K562 (cell line): ENCODE measurements at regions not wholly inside any gene's neighbourhood (a gene's known extent, or its start where the extent isn't known, plus 50 kb on each side); places are given as distances from the start of the nearest gene placed in this dataset.

Experiments
- ATAC-seq: fragments of 200-7000 bp; cut with Tn5 transposase; 3 replicates; pipeline ENCODE4 v1.9.1; 2020; ENCODE audit warnings: moderate library complexity
- BruUV-seq: library from RNA; stranded (reverse); fragments of 400-500 nt; replicated peaks from 2 replicates; lab custom pipeline; 2021; lab: Mats Ljungman, UMichigan
- CTCF ChIA-PET: fragments of 300-600 bp; formaldehyde crosslinking; extraction: SDS; loops from one replicate; lab custom pipeline; 2021; ENCODE audit warnings: low intra/inter-chr PET ratio; lab: Yijun Ruan, JAX
- POLR2A ChIA-PET: fragments of 300-600, 350-650 bp; sonication (Branson Sonifier 250); formaldehyde crosslinking; extraction: SDS; loops from one replicate; lab custom pipeline; 2021; ENCODE audit warnings: antibody characterized with exemption, inconsistent platforms; lab: Yijun Ruan, JAX
- DNase-seq, 4 experiments: peaks; one replicate each; pipeline versions ENCODE4 v3.0.0 to v3.0.0-alpha.2; 2011 to 2018; ENCODE audit warnings: low spot score in 3 of 4, mixed read lengths in 3 of 4; ENCODE audit errors: extremely low read depth in 1 of 4
- FAIRE-seq: peaks from 2 replicates; lab custom pipeline; 2011; peaks lifted over from hg19 to GRCh38; lab: Jason Lieb, UNC
- H2AFZ ChIP-seq: 2 replicates; pipeline ENCODE4 v1.6.0; 2011; ENCODE audit warnings: low read depth, low read length, control low read depth, inconsistent platforms
- H3K27ac ChIP-seq: fragments of 200-600 bp; 3 replicates; pipeline ENCODE4 v1.8.0; 2011; ENCODE audit warnings: low read depth, mild to moderate bottlenecking, control low read depth, inconsistent platforms, low read length, moderate library complexity, mixed read lengths; ENCODE audit errors: extremely low read depth
- H3K27me3 ChIP-seq, 2 experiments: fragments of 300-600 bp in 1 of 2; 2 replicates in 1 of 2; 3 replicates in 1 of 2; pipeline versions ENCODE4 v1.6.0 to v1.8.0; 2011; ENCODE audit warnings: inconsistent platforms in 2 of 2, low read length in 2 of 2, mild to moderate bottlenecking in 1 of 2, mixed read lengths in 1 of 2, moderate library complexity in 1 of 2; ENCODE audit not compliant: control insufficient read depth in 2 of 2, insufficient read depth in 2 of 2
- H3K36me3 ChIP-seq: fragments of 300-600 bp; 3 replicates; pipeline ENCODE4 v1.8.0; 2011; ENCODE audit warnings: mild to moderate bottlenecking, low read length, inconsistent platforms; ENCODE audit not compliant: control insufficient read depth, insufficient read depth
- H3K4me1 ChIP-seq, 2 experiments: fragments of 200-600 bp in 1 of 2; replicated peaks in 1 of 2; 2 replicates in 1 of 2; 3 replicates in 1 of 2; pipeline versions ENCODE4 v1.5.1 to v1.8.0; 2011; ENCODE audit warnings: inconsistent platforms in 2 of 2, low read length in 2 of 2, mild to moderate bottlenecking in 1 of 2, mixed read lengths in 1 of 2, moderate library complexity in 1 of 2; ENCODE audit not compliant: control insufficient read depth in 2 of 2, insufficient read depth in 2 of 2
- H3K4me2 ChIP-seq: 2 replicates; pipeline ENCODE4 v1.6.1; 2011; ENCODE audit warnings: low read length, control low read depth, inconsistent platforms, mixed read lengths; ENCODE audit not compliant: insufficient read depth
- H3K4me3 ChIP-seq: fragments of 200-600 bp; sonication (generic), shearing (Covaris generic); 2 replicates; pipeline ENCODE4 v1.5.1; 2016; ENCODE audit warnings: control low read depth, inconsistent platforms
- H3K79me2 ChIP-seq: fragments of 200-600 bp; 3 replicates; pipeline ENCODE4 v1.8.0; 2011; ENCODE audit warnings: low read length, inconsistent platforms; ENCODE audit not compliant: control insufficient read depth, insufficient read depth
- H3K9ac ChIP-seq, 2 experiments: 2 replicates each; pipeline versions ENCODE4 v1.6.0 to v1.6.1; 2011; ENCODE audit warnings: low read depth in 2 of 2, low read length in 2 of 2, control low read depth in 1 of 2, inconsistent platforms in 1 of 2, mild to moderate bottlenecking in 1 of 2, mixed read lengths in 1 of 2; ENCODE audit not compliant: insufficient read depth in 1 of 2
- H3K9me1 ChIP-seq: one replicate; pipeline ENCODE4 v1.6.0; 2011; ENCODE audit warnings: inconsistent platforms, mild to moderate bottlenecking, low read length, moderate library complexity; ENCODE audit not compliant: control insufficient read depth, insufficient read depth
- H3K9me3 ChIP-seq: replicated peaks from 2 replicates; pipeline ENCODE4 v1.5.1; 2011; ENCODE audit warnings: low read depth, low read length, inconsistent platforms; ENCODE audit not compliant: control insufficient read depth, insufficient read depth
- H4K20me1 ChIP-seq: replicated peaks from 2 replicates; pipeline ENCODE4 v1.6.1; 2011; ENCODE audit warnings: low read length, inconsistent platforms, mixed read lengths; ENCODE audit not compliant: control insufficient read depth, insufficient read depth
- BMI1 ChIP-seq: fragments of 150-350 bp; IDR thresholded peaks from 2 replicates; pipeline ENCODE4 v1.6.1; 2014; ENCODE audit warnings: low read length
- FOXJ3 ChIP-seq: sonication (generic); formaldehyde crosslinking; IDR thresholded peaks from 2 replicates; pipeline ENCODE4 v1.4.0; 2020; ENCODE audit warnings: mild to moderate bottlenecking, missing genetic modification reagents
- MCM7 ChIP-seq, 2 experiments: fragments of 450-650 bp; IDR thresholded peaks; 2 replicates each; pipeline ENCODE4 v1.6.1; 2016 to 2018
- MYNN ChIP-seq, 2 experiments: sonication (generic); formaldehyde crosslinking in 1 of 2; IDR thresholded peaks; 2 replicates each; pipeline versions ENCODE4 v1.5.0 to v1.6.1; 2016 to 2020; ENCODE audit warnings: antibody characterized with exemption in 1 of 2, missing genetic modification reagents in 1 of 2
- PURB ChIP-seq: sonication (generic); formaldehyde crosslinking; IDR thresholded peaks from 2 replicates; pipeline ENCODE4 v1.9.0; 2021; ENCODE audit warnings: low read depth, mild to moderate bottlenecking, missing genetic modification reagents
- RAD21 ChIP-seq, 2 experiments: fragments of 250-450 bp in 1 of 2; fragments of 450-650 bp in 1 of 2; sonication (Bioruptor Pico) in 1 of 2; formaldehyde crosslinking in 1 of 2; IDR thresholded peaks in 1 of 2; conservative IDR thresholded peaks in 1 of 2; 2 replicates each; pipeline versions ENCODE4 v1.4.0 to v1.8.0; 2020 to 2022; ENCODE audit warnings: mild to moderate bottlenecking in 2 of 2, moderate library complexity in 1 of 2
- SAFB2 ChIP-seq: fragments of 200-400 bp; formaldehyde crosslinking; IDR thresholded peaks from 2 replicates; pipeline ENCODE4 v1.6.1; 2018; ENCODE audit warnings: borderline replicate concordance, low read length, low read depth, moderate library complexity; ENCODE audit not compliant: severe bottlenecking
- SETDB1 ChIP-seq: IDR thresholded peaks from one replicate; pipeline ENCODE4 v1.6.1; 2012; ENCODE audit warnings: low read length, control low read depth, inconsistent platforms
- ZNF717 ChIP-seq: fragments of 250-450 bp; sonication (Bioruptor Pico); IDR thresholded peaks from 2 replicates; pipeline ENCODE4 v1.5.0; 2021
- WGBS: fragments of 100-300 bp; shearing (Covaris generic); methylation state at CpG from one replicate; pipeline ENCODE4 v1.1.6; 2016; ENCODE audit warnings: low coverage, mixed read lengths; ENCODE audit not compliant: insufficient coverage; ENCODE audit errors: missing lambda C conversion rate; 5-methylcytosine and 5-hydroxymethylcytosine counted together
- in situ Hi-C: fragments of 300-500 bp; cut with MboI; formaldehyde crosslinking; loops from 4 replicates; pipeline ENCODE4 v1.15.0; 2018; ENCODE audit warnings: inconsistent platforms, mixed read lengths
- intact Hi-C: fragments of 100-400 bp; cut with micrococcal nuclease; formaldehyde crosslinking; loops from 2 replicates; pipeline ENCODE4 v1.14.2; 2022
- TF ChIP-seq, protein P1 (sequence below): sonication (generic); formaldehyde crosslinking; IDR thresholded peaks from 2 replicates; pipeline ENCODE4 v1.8.1; 2023; ENCODE audit warnings: missing genetic modification reagents, mild to moderate bottlenecking, borderline replicate concordance
- TF ChIP-seq, protein P2 (sequence below): fragments of 250-450 bp; sonication (Bioruptor Pico); IDR thresholded peaks from 2 replicates; pipeline ENCODE4 v1.4.0; 2020; ENCODE audit warnings: mild to moderate bottlenecking, moderate library complexity

DNA sequence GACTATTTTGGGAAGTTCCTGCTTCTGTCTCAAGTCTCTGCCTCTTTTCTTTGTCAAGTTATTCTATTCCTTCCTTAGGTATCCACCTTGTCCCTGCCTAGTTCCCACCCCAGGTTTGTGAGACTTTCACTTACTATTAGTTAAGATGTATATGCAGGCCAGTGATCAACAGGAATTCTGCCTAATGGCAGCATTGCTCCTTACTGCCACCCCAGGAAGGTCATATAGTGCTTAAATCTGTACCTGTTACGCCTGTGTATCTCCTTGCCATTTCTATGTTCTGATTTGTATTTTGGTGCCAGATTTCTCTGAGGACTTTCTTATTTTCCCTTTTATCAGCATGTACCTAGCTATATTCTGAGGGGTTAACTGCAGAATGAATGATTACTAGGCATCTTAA, 746.0 kb upstream of the TMEFF2 start:
- Histone ChIP-seq H3K4me1 (no peaks in the 10 kb centered on the region), H3K27me3 (no peaks in the 10 kb centered on the region), H3K9me1 (no peaks in the 10 kb centered on the region), H2AFZ (no peak overlapping the region), H3K9me3 (no peaks in the 10 kb centered on the region), H3K27ac (no peak overlapping the region), H3K4me3 (no peak overlapping the region), H3K4me2 (no peak overlapping the region), H4K20me1 (no peaks in the 10 kb centered on the region), H3K79me2 (no peaks in the 10 kb centered on the region), H3K36me3 (no peaks in the 10 kb centered on the region), H3K9ac (no peak overlapping the region)
- CTCF ChIA-PET, result no interaction called here
- intact Hi-C loops, result no loop called here
- POLR2A ChIA-PET, result no interaction called here
- no peak for TF ChIP-seq SETDB1
- TF ChIP-seq MYNN (IDR thresholded peaks at IDR 0.05), result no peak
- TF ChIP-seq MYNN (CRISPR knock-in tag; IDR thresholded peaks at IDR 0.05), result no peak
- no peak for TF ChIP-seq BMI1
- TF ChIP-seq, protein P1, sequence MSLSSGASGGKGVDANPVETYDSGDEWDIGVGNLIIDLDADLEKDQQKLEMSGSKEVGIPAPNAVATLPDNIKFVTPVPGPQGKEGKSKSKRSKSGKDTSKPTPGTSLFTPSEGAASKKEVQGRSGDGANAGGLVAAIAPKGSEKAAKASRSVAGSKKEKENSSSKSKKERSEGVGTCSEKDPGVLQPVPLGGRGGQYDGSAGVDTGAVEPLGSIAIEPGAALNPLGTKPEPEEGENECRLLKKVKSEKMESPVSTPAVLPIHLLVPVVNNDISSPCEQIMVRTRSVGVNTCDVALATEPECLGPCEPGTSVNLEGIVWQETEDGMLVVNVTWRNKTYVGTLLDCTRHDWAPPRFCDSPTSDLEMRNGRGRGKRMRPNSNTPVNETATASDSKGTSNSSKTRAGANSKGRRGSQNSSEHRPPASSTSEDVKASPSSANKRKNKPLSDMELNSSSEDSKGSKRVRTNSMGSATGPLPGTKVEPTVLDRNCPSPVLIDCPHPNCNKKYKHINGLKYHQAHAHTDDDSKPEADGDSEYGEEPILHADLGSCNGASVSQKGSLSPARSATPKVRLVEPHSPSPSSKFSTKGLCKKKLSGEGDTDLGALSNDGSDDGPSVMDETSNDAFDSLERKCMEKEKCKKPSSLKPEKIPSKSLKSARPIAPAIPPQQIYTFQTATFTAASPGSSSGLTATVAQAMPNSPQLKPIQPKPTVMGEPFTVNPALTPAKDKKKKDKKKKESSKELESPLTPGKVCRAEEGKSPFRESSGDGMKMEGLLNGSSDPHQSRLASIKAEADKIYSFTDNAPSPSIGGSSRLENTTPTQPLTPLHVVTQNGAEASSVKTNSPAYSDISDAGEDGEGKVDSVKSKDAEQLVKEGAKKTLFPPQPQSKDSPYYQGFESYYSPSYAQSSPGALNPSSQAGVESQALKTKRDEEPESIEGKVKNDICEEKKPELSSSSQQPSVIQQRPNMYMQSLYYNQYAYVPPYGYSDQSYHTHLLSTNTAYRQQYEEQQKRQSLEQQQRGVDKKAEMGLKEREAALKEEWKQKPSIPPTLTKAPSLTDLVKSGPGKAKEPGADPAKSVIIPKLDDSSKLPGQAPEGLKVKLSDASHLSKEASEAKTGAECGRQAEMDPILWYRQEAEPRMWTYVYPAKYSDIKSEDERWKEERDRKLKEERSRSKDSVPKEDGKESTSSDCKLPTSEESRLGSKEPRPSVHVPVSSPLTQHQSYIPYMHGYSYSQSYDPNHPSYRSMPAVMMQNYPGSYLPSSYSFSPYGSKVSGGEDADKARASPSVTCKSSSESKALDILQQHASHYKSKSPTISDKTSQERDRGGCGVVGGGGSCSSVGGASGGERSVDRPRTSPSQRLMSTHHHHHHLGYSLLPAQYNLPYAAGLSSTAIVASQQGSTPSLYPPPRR (CRISPR knock-in tag), result no peak
- TF ChIP-seq MCM7 (IDR thresholded peaks at IDR 0.05), result no peak
- TF ChIP-seq, protein P2, sequence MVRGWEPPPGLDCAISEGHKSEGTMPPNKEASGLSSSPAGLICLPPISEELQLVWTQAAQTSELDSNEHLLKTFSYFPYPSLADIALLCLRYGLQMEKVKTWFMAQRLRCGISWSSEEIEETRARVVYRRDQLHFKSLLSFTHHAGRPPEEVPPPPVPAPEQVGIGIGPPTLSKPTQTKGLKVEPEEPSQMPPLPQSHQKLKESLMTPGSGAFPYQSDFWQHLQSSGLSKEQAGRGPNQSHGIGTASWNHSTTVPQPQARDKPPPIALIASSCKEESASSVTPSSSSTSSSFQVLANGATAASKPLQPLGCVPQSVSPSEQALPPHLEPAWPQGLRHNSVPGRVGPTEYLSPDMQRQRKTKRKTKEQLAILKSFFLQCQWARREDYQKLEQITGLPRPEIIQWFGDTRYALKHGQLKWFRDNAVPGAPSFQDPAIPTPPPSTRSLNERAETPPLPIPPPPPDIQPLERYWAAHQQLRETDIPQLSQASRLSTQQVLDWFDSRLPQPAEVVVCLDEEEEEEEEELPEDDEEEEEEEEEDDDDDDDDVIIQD (CRISPR knock-in tag), result no peak
- TF ChIP-seq PURB, result no peak
- no peak for TF ChIP-seq FOXJ3 (CRISPR knock-in tag)
- TF ChIP-seq ZNF717, result no peak
- no peak for TF ChIP-seq SAFB2
- no peak for TF ChIP-seq RAD21 (CRISPR knock-in tag; conservative IDR thresholded peaks at IDR 0.05 in 1 of 2, IDR thresholded peaks at IDR 0.05 in 1 of 2)
- no TSS peak for BruUV-seq
- DNase-seq (no peak), FAIRE-seq (no peak), ATAC-seq (no peak)
- in situ Hi-C loops, result no loop called here
- WGBS, result 0% methylated on average over 1 of the region's 1 CpG
